ENCODE measurements at regions not wholly inside any gene's neighbourhood (a gene's known extent, or its start where the extent isn't known, plus 50 kb on each side); places are given as distances from the start of the nearest gene placed in this dataset.

GRCh38 chr15:70387993-70388392 lies 290.3 kb upstream of the TLE3 start:
- H3K4me2 ChIP-seq (ENCODE audit: low read length) = no peak overlapping the region
- no peaks in the 10 kb centered on the region for H3K27me3 ChIP-seq (ENCODE audit: insufficient read depth, low read depth, low read length)
- no peaks in the 10 kb centered on the region for H3K36me3 ChIP-seq (ENCODE audit: insufficient read depth, low read length)
- TF ChIP-seq MXI1 (conservative IDR thresholded peaks at IDR 0.05; ENCODE audit: poor library complexity, severe bottlenecking) (no peak), REST (IDR thresholded peaks at IDR 0.05; ENCODE audit: borderline replicate concordance) (no peak), SMC3 (conservative IDR thresholded peaks at IDR 0.05; ENCODE audit: poor library complexity) (no peak), RAD21 (conservative IDR thresholded peaks at IDR 0.05) (no peak), TAF1 (IDR thresholded peaks at IDR 0.05; ENCODE audit: low read depth) (no peak), EP300 (conservative IDR thresholded peaks at IDR 0.05; ENCODE audit: poor library complexity, severe bottlenecking) (no peak), CTCF (IDR thresholded peaks at IDR 0.05; ENCODE audit: poor library complexity, severe bottlenecking) (no peak), EZH2 (IDR thresholded peaks at IDR 0.05; ENCODE audit: borderline replicate concordance, insufficient read depth, low read length, poor library complexity, severe bottlenecking) (no peak), POLR2AphosphoS5 (IDR thresholded peaks at IDR 0.05) (no peak)
- no peak overlapping the region for H3K27ac ChIP-seq (ENCODE audit: low read length)
- H3K9me3 ChIP-seq (ENCODE audit: low read length) = no peaks in the 10 kb centered on the region
- H2AFZ ChIP-seq (ENCODE audit: low read depth, low read length) = no peak overlapping the region
- H3K79me2 ChIP-seq (replicated peaks; ENCODE audit: insufficient read depth, low read length) = no peaks in the 10 kb centered on the region
- H3F3A ChIP-seq (ENCODE audit: insufficient read depth, low read length, poor library complexity, severe bottlenecking) = no peaks in the 10 kb centered on the region
- H3K9ac ChIP-seq (ENCODE audit: low read length) = no peak overlapping the region
- H4K20me1 ChIP-seq (ENCODE audit: insufficient read depth) = no peaks in the 10 kb centered on the region
- H3K9me2 ChIP-seq (ENCODE audit: insufficient read depth, low read length) = no peaks in the 10 kb centered on the region
- no peak overlapping the region for H3K4me3 ChIP-seq (ENCODE audit: low read length)

GRCh38 chr15:70387081-70387480 lies 289.4 kb upstream of the TLE3 start:
- H3K4me2 ChIP-seq (ENCODE audit: low read length) = no peak overlapping the region
- no peak overlapping the region for H3K4me3 ChIP-seq (ENCODE audit: low read length)
- no peaks in the 10 kb centered on the region for H3K9me2 ChIP-seq (ENCODE audit: insufficient read depth, low read length)
- H3K9me3 ChIP-seq (ENCODE audit: low read length) = no peaks in the 10 kb centered on the region
- H3K79me2 ChIP-seq (replicated peaks; ENCODE audit: insufficient read depth, low read length) = no peaks in the 10 kb centered on the region
- H3F3A ChIP-seq (ENCODE audit: insufficient read depth, low read length, poor library complexity, severe bottlenecking) = no peaks in the 10 kb centered on the region
- no peak overlapping the region for H2AFZ ChIP-seq (ENCODE audit: low read depth, low read length)
- no peaks in the 10 kb centered on the region for H3K36me3 ChIP-seq (ENCODE audit: insufficient read depth, low read length)
- H3K27me3 ChIP-seq (ENCODE audit: insufficient read depth, low read depth, low read length) = no peaks in the 10 kb centered on the region
- H3K27ac ChIP-seq (ENCODE audit: low read length) = no peak overlapping the region
- H3K9ac ChIP-seq (ENCODE audit: low read length) = no peak overlapping the region
- no peaks in the 10 kb centered on the region for H4K20me1 ChIP-seq (ENCODE audit: insufficient read depth)
- TF ChIP-seq MXI1 (conservative IDR thresholded peaks at IDR 0.05; ENCODE audit: poor library complexity, severe bottlenecking) (no peak), EZH2 (IDR thresholded peaks at IDR 0.05; ENCODE audit: borderline replicate concordance, insufficient read depth, low read length, poor library complexity, severe bottlenecking) (no peak), CTCF (IDR thresholded peaks at IDR 0.05; ENCODE audit: poor library complexity, severe bottlenecking) (no peak), RAD21 (conservative IDR thresholded peaks at IDR 0.05) (no peak), SMC3 (conservative IDR thresholded peaks at IDR 0.05; ENCODE audit: poor library complexity) (no peak), REST (IDR thresholded peaks at IDR 0.05; ENCODE audit: borderline replicate concordance) (no peak), POLR2AphosphoS5 (IDR thresholded peaks at IDR 0.05) (no peak), TAF1 (IDR thresholded peaks at IDR 0.05; ENCODE audit: low read depth) (no peak), EP300 (conservative IDR thresholded peaks at IDR 0.05; ENCODE audit: poor library complexity, severe bottlenecking) (no peak)

Measured in neural cell (in vitro differentiated cells).